Aorta (tissue), 5 donors: ENCODE measurements at regions not wholly inside any gene's neighbourhood (a gene's known extent, or its start where the extent isn't known, plus 50 kb on each side); places are given as distances from the start of the nearest gene placed in this dataset.

Source experiments
- ATAC-seq: fragments of 200-7000 bp; cut with Tn5 transposase; one replicate; pipeline ENCODE4 v1.9.1; 2022; ENCODE audit warnings: moderate library complexity; ENCODE audit not compliant: low FRiP score
- DNase-seq, 2 donors: peaks; one replicate each; pipeline ENCODE4 v3.0.0-alpha.2; 2020
- H3K27ac ChIP-seq, 2 donors: one replicate each; pipeline ENCODE4 v1.5.1; 2013; ENCODE audit warnings: low read length in 2 of 2, mild to moderate bottlenecking in 2 of 2, moderate library complexity in 2 of 2, control low read depth in 1 of 2, inconsistent platforms in 1 of 2, low read depth in 1 of 2
- H3K27me3 ChIP-seq, 2 donors: one replicate each; pipeline ENCODE4 v1.6.1; 2013; ENCODE audit warnings: control low read depth in 1 of 2, low read length in 1 of 2, mild to moderate bottlenecking in 1 of 2, moderate library complexity in 1 of 2; ENCODE audit not compliant: insufficient read depth in 2 of 2, control insufficient read depth in 1 of 2
- H3K36me3 ChIP-seq, 2 donors: one replicate each; pipeline ENCODE4 v1.6.1; 2013; ENCODE audit warnings: control low read depth in 1 of 2, low read length in 1 of 2, mild to moderate bottlenecking in 1 of 2; ENCODE audit not compliant: insufficient read depth in 2 of 2, control insufficient read depth in 1 of 2
- H3K4me1 ChIP-seq, 2 donors: one replicate each; pipeline ENCODE4 v1.6.1; 2013; ENCODE audit warnings: low read length in 2 of 2, control low read depth in 1 of 2, mild to moderate bottlenecking in 1 of 2, moderate library complexity in 1 of 2; ENCODE audit not compliant: insufficient read depth in 2 of 2, control insufficient read depth in 1 of 2
- H3K4me3 ChIP-seq, 2 donors: one replicate each; pipeline ENCODE4 v1.5.1; 2013; ENCODE audit warnings: low read length in 2 of 2, control low read depth in 1 of 2, mild to moderate bottlenecking in 1 of 2
- H3K9me3 ChIP-seq: one replicate; pipeline ENCODE4 v1.6.1; 2013; ENCODE audit warnings: mild to moderate bottlenecking, low read length; ENCODE audit not compliant: control insufficient read depth
- WGBS, 2 donors: extraction: QIAGEN DNeasy Blood & Tissue Kit; methylation state at CpG; one replicate each; pipeline ENCODE4 v1.1.7; 2013; 5-methylcytosine and 5-hydroxymethylcytosine counted together
- intact Hi-C, 2 donors: fragments of 100-400 bp; cut with DNase I; formaldehyde crosslinking; loops; one replicate each; pipeline versions ENCODE4 v1.14.2 to v1.15.0; 2022
- donor health status: healthy with polysubstance abuse.
- donor health status: Bipolar disorder and iron deficiency.
- donor health status: DM: no; HTN: no; CAD: no.
- donor health status: DM: no; HTN: no; CAD: no.
- donor health status: DM: yes; HTN: yes; CAD: no.

GRCh38 chr2:40814616-40815015 lies 362.7 kb upstream of the SLC8A1 start:
- DNase-seq (no peak), ATAC-seq (no peak)
- Histone ChIP-seq H3K27ac (no peak overlapping the region), H3K27me3 (no peaks in the 10 kb centered on the region), H3K9me3 (no peaks in the 10 kb centered on the region), H3K36me3 (no peaks in the 10 kb centered on the region), H3K4me3 (no peak overlapping the region), H3K4me1 (no peaks in the 10 kb centered on the region)
- intact Hi-C loops, result no loop called here
- WGBS, 2 donors, result 87 to 94% methylated on average over 2 of the region's 2 CpGs

GRCh38 chr2:40820319-40820718 lies 368.4 kb upstream of the SLC8A1 start:
- Histone ChIP-seq H3K9me3 (no peaks in the 10 kb centered on the region), H3K4me3 (no peak overlapping the region), H3K27ac (no peak overlapping the region), H3K36me3 (no peaks in the 10 kb centered on the region), H3K4me1 (no peaks in the 10 kb centered on the region), H3K27me3 (no peaks in the 10 kb centered on the region)
- ATAC-seq, result no peak
- intact Hi-C loops, result no loop called here
- DNase-seq, result no peak

- ATAC-seq (no peak), DNase-seq (no peak)
- H3K9me3 ChIP-seq, result no peaks in the 10 kb centered on the region
- H3K4me3 ChIP-seq, result no peak overlapping the region
- H3K27me3 ChIP-seq, result no peaks in the 10 kb centered on the region
- no peaks in the 10 kb centered on the region for H3K4me1 ChIP-seq
- intact Hi-C loops, result no loop called here
- 93 to 95% methylated on average over 3 of the region's 3 CpGs for WGBS, 2 donors
- H3K27ac ChIP-seq, result no peak overlapping the region
- no peaks in the 10 kb centered on the region for H3K36me3 ChIP-seq
Observed at GRCh38 chr2:40823478-40823877, 371.6 kb upstream of the SLC8A1 start.

- H3K4me3 ChIP-seq, result no peak overlapping the region
- no peak for ATAC-seq
Observed at GRCh38 chr2:40824278-40824677, 372.4 kb upstream of the SLC8A1 start.

GRCh38 chr2:40827392-40827791 lies 375.5 kb upstream of the SLC8A1 start:
- no peaks in the 10 kb centered on the region for H3K36me3 ChIP-seq
- no peaks in the 10 kb centered on the region for H3K4me1 ChIP-seq
- ATAC-seq (no peak), DNase-seq (no peak)
- H3K9me3 ChIP-seq, result no peaks in the 10 kb centered on the region
- intact Hi-C loops, result no loop called here
- H3K4me3 ChIP-seq, result no peak overlapping the region
- H3K27me3 ChIP-seq, result no peaks in the 10 kb centered on the region
- no peak overlapping the region for H3K27ac ChIP-seq

More at GRCh38 chr2:40824278-40824677, 372.4 kb upstream of the SLC8A1 start:
- H3K9me3 ChIP-seq, result no peaks in the 10 kb centered on the region
- no peaks in the 10 kb centered on the region for H3K36me3 ChIP-seq
- WGBS, 2 donors, result 6 to 8% methylated on average over 5 of the region's 5 CpGs
- intact Hi-C loops, result no loop called here
- no peaks in the 10 kb centered on the region for H3K4me1 ChIP-seq
- no peak overlapping the region for H3K27ac ChIP-seq
- DNase-seq, result no peak
- H3K27me3 ChIP-seq, result no peaks in the 10 kb centered on the region

- no peak overlapping the region for H3K27ac ChIP-seq
- no peaks in the 10 kb centered on the region for H3K36me3 ChIP-seq
- H3K4me3 ChIP-seq, result no peak overlapping the region
- no peaks in the 10 kb centered on the region for H3K27me3 ChIP-seq
- no peaks in the 10 kb centered on the region for H3K4me1 ChIP-seq
- H3K9me3 ChIP-seq, result no peaks in the 10 kb centered on the region
- DNase-seq, result no peak
- intact Hi-C loops, result no loop called here
- 58 to 74% methylated on average over 3 of the region's 3 CpGs for WGBS, 2 donors
- ATAC-seq, result no peak
Observed at GRCh38 chr2:40831321-40831873, 379.5 kb upstream of the SLC8A1 start.

GRCh38 chr2:40841856-40842255 lies 390.0 kb upstream of the SLC8A1 start:
- intact Hi-C loops, result no loop called here
- H3K9me3 ChIP-seq, result no peaks in the 10 kb centered on the region
- no peak overlapping the region for H3K4me3 ChIP-seq
- H3K27me3 ChIP-seq, result no peaks in the 10 kb centered on the region
- no peaks in the 10 kb centered on the region for H3K4me1 ChIP-seq
- ATAC-seq (no peak), DNase-seq (no peak)
- no peaks in the 10 kb centered on the region for H3K36me3 ChIP-seq
- no peak overlapping the region for H3K27ac ChIP-seq
- 92 to 96% methylated on average over 2 of the region's 2 CpGs for WGBS, 2 donors

GRCh38 chr2:40844353-40845277 lies 392.7 kb upstream of the SLC8A1 start:
- H3K27me3 ChIP-seq, result no peaks in the 10 kb centered on the region
- no peak overlapping the region for H3K27ac ChIP-seq
- intact Hi-C loops, result no loop called here
- H3K4me3 ChIP-seq, result no peak overlapping the region
- 85 to 86% methylated on average over 8 of the region's 8 CpGs for WGBS, 2 donors
- ATAC-seq (no peak), DNase-seq (no peak)
- H3K4me1 ChIP-seq, result no peaks in the 10 kb centered on the region
- no peaks in the 10 kb centered on the region for H3K9me3 ChIP-seq
- H3K36me3 ChIP-seq, result no peaks in the 10 kb centered on the region

GRCh38 chr2:40851661-40852060 lies 399.8 kb upstream of the SLC8A1 start:
- DNase-seq (no peak), ATAC-seq (no peak)
- intact Hi-C loops, result no loop called here
- Histone ChIP-seq H3K4me1 (no peaks in the 10 kb centered on the region), H3K4me3 (no peak overlapping the region), H3K27me3 (no peaks in the 10 kb centered on the region), H3K9me3 (no peaks in the 10 kb centered on the region), H3K27ac (no peak overlapping the region), H3K36me3 (no peaks in the 10 kb centered on the region)
